Panc1 (cell line): ENCODE measurements at regions not wholly inside any gene's neighbourhood (a gene's known extent, or its start where the extent isn't known, plus 50 kb on each side); places are given as distances from the start of the nearest gene placed in this dataset.

ENCODE experiments used
- ATAC-seq: fragments of 200-7000 bp; cut with Tn5 transposase; 2 replicates; pipeline ENCODE4 v1.9.1; 2020; ENCODE audit warnings: mild to moderate bottlenecking, moderate library complexity
- BruUV-seq: library from RNA; stranded (reverse); fragments of 400-500 nt; replicated peaks from 2 replicates; lab custom pipeline; 2021; lab: Mats Ljungman, UMichigan
- CTCF ChIA-PET: fragments of 300-600 bp; sonication (Branson Sonifier 250); formaldehyde crosslinking; loops from one replicate; lab custom pipeline; 2022; ENCODE audit warnings: antibody characterized with exemption; lab: Charles Lee
- POLR2A ChIA-PET: fragments of 300-600 bp; sonication (Branson Sonifier 250); formaldehyde crosslinking; loops from one replicate; lab custom pipeline; 2022; ENCODE audit warnings: antibody characterized with exemption; lab: Charles Lee
- DNase-seq: peaks from one replicate; pipeline ENCODE4 v3.0.0-alpha.2; 2010; ENCODE audit warnings: low read depth, low spot score
- H3K27ac ChIP-seq: 2 replicates; pipeline ENCODE4 v1.5.1; 2011; ENCODE audit warnings: mild to moderate bottlenecking, low read length, inconsistent platforms
- H3K27me3 ChIP-seq: fragments of 200-500 bp; sonication (Bioruptor generic); 2 replicates; pipeline ENCODE4 v1.6.0; 2014; ENCODE audit warnings: low read length, inconsistent platforms; ENCODE audit not compliant: control insufficient read depth, insufficient read depth
- H3K36me3 ChIP-seq: fragments of 200-500 bp; sonication (Bioruptor generic); 2 replicates; pipeline ENCODE4 v1.5.1; 2014; ENCODE audit warnings: inconsistent platforms, mild to moderate bottlenecking, low read length, moderate library complexity; ENCODE audit not compliant: control insufficient read depth, insufficient read depth
- H3K4me1 ChIP-seq: 2 replicates; pipeline ENCODE4 v1.5.1; 2011; ENCODE audit warnings: inconsistent platforms, mild to moderate bottlenecking, low read length, moderate library complexity; ENCODE audit not compliant: control insufficient read depth, insufficient read depth
- H3K4me3 ChIP-seq, 2 experiments: 2 replicates each; pipeline ENCODE4 v1.5.1; 2011 to 2012; ENCODE audit warnings: low read depth in 2 of 2, low read length in 2 of 2, mild to moderate bottlenecking in 2 of 2, inconsistent platforms in 1 of 2, moderate library complexity in 1 of 2
- H3K9me3 ChIP-seq: fragments of 200-500 bp; sonication (Bioruptor generic); 2 replicates; pipeline ENCODE4 v1.5.1; 2014; ENCODE audit warnings: low read depth, mild to moderate bottlenecking, inconsistent platforms, low read length, moderate library complexity; ENCODE audit not compliant: control insufficient read depth, insufficient read depth
- POLR2AphosphoS5 ChIP-seq: IDR thresholded peaks from 2 replicates; pipeline ENCODE4 v1.6.1; 2012; ENCODE audit warnings: mild to moderate bottlenecking, low read depth, low read length, moderate library complexity
- SIN3A ChIP-seq: IDR thresholded peaks from 2 replicates; pipeline ENCODE4 v1.6.1; 2012; ENCODE audit warnings: low read depth, mild to moderate bottlenecking, low read length, moderate library complexity, borderline replicate concordance; ENCODE audit not compliant: insufficient read depth
- TCF7L2 ChIP-seq: IDR thresholded peaks from 2 replicates; pipeline ENCODE4 v1.6.1; 2011; ENCODE audit warnings: mild to moderate bottlenecking, low read depth, low read length, inconsistent platforms
- in situ Hi-C: cut with HindIII; loops from 2 replicates; pipeline ENCODE4 v1.10.0; 2016; ENCODE audit warnings: low sequenced_read_pairs, low pct_unique_long_range_greater_than_20kb
- intact Hi-C: fragments of 100-400 bp; cut with micrococcal nuclease; formaldehyde crosslinking; loops from one replicate; pipeline ENCODE4 v1.10.0; 2022; ENCODE audit not compliant: unreplicated experiment
- TF ChIP-seq, protein P1 (sequence below): fragments of 450-650 bp; IDR thresholded peaks from 2 replicates; pipeline ENCODE4 v1.5.1; 2017; ENCODE audit warnings: mild to moderate bottlenecking
- TF ChIP-seq, protein P2 (sequence below), 2 experiments: IDR thresholded peaks; 2 replicates each; pipeline ENCODE4 v1.6.1; 2011 to 2012; ENCODE audit warnings: low read depth in 2 of 2, control low read depth in 1 of 2, low read length in 1 of 2, mild to moderate bottlenecking in 1 of 2, moderate library complexity in 1 of 2; ENCODE audit not compliant: insufficient read depth in 1 of 2

DNA sequence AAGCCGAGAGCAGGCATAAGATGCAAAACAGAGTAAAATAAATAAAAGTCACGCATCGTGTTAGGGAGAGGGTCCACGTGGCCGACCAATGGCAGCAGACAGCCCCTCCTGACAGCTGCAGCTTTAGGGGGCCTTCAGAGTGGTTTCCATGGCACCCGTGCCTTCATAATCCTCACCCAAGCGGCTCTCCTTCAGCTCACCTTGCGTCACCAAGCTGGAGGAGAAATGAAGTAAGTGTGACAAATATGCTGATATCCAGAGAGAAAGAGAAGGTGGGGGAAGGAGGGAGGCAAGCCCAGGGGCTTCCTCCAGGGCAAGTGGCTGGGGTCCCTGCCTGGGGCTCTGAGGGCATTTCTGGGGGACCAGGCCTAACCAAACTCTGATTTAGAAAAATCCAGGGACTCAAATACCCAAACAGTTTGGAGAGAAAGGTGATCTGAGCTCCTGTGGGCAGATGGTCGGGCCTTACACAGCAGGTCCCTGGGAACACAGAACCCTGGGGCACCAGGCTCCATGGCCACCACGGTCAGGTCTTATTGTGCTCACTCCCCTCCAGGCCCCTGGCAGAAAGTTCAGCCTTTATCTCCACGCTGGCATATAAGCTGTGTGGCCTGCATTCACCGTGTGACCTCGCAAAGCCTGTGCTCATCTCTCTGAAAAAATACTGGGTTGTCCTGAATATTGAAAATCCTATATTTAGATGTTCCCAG lies 80.7 kb upstream of the TNRC6C start:
- intact Hi-C loops, result no loop called here
- Histone ChIP-seq H3K4me3 (no peak overlapping the region), H3K27ac (no peak overlapping the region), H3K36me3 (no peaks in the 10 kb centered on the region), H3K9me3 (peaks cover 7% of the 10 kb centered on the region; the same call in 1 of the 2 replicates), H3K27me3 (no peaks in the 10 kb centered on the region; the same call in 1 of the 2 replicates), H3K4me1 (no peaks in the 10 kb centered on the region)
- TF ChIP-seq TCF7L2, result no peak
- TF ChIP-seq, protein P1, sequence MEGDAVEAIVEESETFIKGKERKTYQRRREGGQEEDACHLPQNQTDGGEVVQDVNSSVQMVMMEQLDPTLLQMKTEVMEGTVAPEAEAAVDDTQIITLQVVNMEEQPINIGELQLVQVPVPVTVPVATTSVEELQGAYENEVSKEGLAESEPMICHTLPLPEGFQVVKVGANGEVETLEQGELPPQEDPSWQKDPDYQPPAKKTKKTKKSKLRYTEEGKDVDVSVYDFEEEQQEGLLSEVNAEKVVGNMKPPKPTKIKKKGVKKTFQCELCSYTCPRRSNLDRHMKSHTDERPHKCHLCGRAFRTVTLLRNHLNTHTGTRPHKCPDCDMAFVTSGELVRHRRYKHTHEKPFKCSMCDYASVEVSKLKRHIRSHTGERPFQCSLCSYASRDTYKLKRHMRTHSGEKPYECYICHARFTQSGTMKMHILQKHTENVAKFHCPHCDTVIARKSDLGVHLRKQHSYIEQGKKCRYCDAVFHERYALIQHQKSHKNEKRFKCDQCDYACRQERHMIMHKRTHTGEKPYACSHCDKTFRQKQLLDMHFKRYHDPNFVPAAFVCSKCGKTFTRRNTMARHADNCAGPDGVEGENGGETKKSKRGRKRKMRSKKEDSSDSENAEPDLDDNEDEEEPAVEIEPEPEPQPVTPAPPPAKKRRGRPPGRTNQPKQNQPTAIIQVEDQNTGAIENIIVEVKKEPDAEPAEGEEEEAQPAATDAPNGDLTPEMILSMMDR, result no peak
- TF ChIP-seq SIN3A, result no peak
- no peak for TF ChIP-seq POLR2AphosphoS5
- in situ Hi-C loops, result no loop called here
- DNase-seq (no peak), ATAC-seq (no peak)
- ChIA-PET POLR2A (interaction anchor here (0.5 to 0.7 kb wide), 2 partner anchors 229 to 541 kb away, joined by 4 to 6 read pairs; no protein-coding TSS in a partner anchor), CTCF (no interaction called here)
- no TSS peak for BruUV-seq

DNA sequence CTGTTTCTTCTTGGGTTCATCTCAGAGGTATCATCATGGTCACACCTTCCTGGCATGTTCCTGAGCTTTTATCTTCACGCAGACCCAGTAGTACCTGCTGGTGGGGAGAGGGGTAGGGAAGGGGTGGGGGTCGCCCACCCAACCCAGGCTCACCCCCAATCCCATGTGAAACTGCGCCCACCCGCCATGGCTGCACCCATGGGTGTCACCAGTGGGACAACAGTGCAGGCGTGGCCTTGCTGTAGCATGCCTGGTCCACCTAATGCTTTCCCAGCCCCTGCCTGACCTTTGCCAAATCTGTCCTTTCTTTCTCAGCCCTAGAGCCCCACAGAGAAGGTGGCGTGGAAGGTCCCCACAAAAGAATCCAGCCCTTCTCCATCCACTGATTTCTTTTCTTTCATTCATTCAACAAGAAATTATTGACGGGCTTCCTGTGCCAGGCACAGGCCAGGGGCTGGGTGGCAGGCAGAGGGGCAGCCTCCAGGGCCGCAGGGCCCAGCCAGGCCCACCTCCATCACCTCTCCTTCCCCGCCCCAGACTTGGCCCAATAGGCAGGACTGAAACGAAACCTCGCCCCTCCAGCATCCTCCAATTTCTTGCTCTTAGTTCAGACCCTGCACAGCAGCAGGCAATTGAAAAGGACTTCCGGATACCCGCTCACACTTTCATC lies 79.1 kb upstream of the TNRC6C start:
- POLR2A ChIA-PET, result interaction anchor here (0.6 kb wide), 1 partner anchor 29 kb away, joined by 7 read pairs; no protein-coding TSS in a partner anchor
- Histone ChIP-seq H3K27me3 (no peaks in the 10 kb centered on the region; the same call in 1 of the 2 replicates), H3K36me3 (no peaks in the 10 kb centered on the region), H3K9me3 (peaks cover 7% of the 10 kb centered on the region; the same call in 1 of the 2 replicates), H3K27ac (no peak overlapping the region), H3K4me1 (no peaks in the 10 kb centered on the region), H3K4me3 (no peak overlapping the region)
- ATAC-seq, result no peak
- CTCF ChIA-PET, result no interaction called here
- in situ Hi-C loops (no loop called here), intact Hi-C loops (no loop called here)
- no peak for DNase-seq
- BruUV-seq, result no TSS peak
- TF ChIP-seq POLR2AphosphoS5, result no peak
- no peak for TF ChIP-seq SIN3A
- TF ChIP-seq TCF7L2, result no peak
- TF ChIP-seq, protein P2, sequence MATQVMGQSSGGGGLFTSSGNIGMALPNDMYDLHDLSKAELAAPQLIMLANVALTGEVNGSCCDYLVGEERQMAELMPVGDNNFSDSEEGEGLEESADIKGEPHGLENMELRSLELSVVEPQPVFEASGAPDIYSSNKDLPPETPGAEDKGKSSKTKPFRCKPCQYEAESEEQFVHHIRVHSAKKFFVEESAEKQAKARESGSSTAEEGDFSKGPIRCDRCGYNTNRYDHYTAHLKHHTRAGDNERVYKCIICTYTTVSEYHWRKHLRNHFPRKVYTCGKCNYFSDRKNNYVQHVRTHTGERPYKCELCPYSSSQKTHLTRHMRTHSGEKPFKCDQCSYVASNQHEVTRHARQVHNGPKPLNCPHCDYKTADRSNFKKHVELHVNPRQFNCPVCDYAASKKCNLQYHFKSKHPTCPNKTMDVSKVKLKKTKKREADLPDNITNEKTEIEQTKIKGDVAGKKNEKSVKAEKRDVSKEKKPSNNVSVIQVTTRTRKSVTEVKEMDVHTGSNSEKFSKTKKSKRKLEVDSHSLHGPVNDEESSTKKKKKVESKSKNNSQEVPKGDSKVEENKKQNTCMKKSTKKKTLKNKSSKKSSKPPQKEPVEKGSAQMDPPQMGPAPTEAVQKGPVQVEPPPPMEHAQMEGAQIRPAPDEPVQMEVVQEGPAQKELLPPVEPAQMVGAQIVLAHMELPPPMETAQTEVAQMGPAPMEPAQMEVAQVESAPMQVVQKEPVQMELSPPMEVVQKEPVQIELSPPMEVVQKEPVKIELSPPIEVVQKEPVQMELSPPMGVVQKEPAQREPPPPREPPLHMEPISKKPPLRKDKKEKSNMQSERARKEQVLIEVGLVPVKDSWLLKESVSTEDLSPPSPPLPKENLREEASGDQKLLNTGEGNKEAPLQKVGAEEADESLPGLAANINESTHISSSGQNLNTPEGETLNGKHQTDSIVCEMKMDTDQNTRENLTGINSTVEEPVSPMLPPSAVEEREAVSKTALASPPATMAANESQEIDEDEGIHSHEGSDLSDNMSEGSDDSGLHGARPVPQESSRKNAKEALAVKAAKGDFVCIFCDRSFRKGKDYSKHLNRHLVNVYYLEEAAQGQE (IDR thresholded peaks at IDR 0.05; ENCODE audit: insufficient read depth in 1 of 2, low read depth in 2 of 2, low read length in 1 of 2), result no peak
- TF ChIP-seq, protein P1, result no peak
